GM12865 (cell line): ENCODE measurements at regions not wholly inside any gene's neighbourhood (a gene's known extent, or its start where the extent isn't known, plus 50 kb on each side); places are given as distances from the start of the nearest gene placed in this dataset.

ENCODE experiments used
- DNase-seq: peaks from one replicate; pipeline ENCODE4 v3.0.0; 2010; ENCODE audit warnings: low read depth
- H3K4me3 ChIP-seq: 2 replicates; pipeline ENCODE4 v1.5.1; 2011; ENCODE audit warnings: mild to moderate bottlenecking, low read depth, low read length, control low read depth
- CTCF ChIP-seq: IDR thresholded peaks from 2 replicates; pipeline ENCODE4 v1.5.1; 2011; ENCODE audit warnings: low read length, control low read depth, low read depth, inconsistent platforms; ENCODE audit not compliant: insufficient read depth; ENCODE audit errors: missing control alignments

DNA sequence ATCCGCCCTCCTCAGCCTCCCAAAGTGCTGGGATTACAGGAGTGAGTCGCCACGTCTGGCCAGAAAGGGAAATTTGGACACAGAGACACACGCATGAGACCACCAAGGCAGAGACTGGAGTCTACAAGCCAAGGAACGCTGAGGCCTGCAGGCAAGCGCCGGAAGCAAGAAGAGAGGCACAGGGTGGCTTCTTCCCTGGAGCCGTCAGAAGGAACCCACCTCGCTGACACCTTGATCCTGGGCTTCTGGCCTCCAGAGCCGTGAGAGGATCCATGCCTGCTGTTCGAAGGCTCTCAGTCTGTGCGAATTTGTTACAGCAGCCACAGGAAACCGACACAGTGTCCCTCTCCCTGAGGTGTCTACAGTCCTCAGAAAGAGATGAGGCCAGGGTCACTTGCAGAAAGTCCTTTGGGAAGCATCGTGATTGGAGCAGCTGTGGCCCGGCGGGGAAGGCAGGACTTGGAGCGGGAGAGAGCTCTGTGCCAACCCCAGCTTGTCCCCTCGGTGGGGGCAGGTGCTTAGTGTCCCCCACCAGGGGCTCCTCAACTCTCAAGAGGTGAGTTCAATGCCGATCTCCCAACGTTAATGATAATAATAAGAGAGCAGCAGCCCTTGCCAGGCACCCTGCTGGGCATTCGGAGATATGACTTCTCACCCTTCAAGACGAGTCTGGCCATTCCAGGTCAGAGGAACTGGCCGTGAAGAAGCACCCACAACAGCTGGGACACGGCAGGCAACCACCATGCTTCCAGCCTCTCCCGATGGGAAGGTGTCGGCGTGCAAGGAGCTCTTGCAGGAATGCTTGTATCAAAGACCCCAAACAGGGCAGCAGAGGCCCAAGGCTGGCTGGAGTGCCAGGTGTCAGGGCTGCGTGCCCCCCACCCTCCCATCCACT is 68.4 kb upstream of the TNRC6C start:
- TF ChIP-seq CTCF = no peak
- H3K4me3 ChIP-seq = no peak overlapping the region
- no peak for DNase-seq

DNA sequence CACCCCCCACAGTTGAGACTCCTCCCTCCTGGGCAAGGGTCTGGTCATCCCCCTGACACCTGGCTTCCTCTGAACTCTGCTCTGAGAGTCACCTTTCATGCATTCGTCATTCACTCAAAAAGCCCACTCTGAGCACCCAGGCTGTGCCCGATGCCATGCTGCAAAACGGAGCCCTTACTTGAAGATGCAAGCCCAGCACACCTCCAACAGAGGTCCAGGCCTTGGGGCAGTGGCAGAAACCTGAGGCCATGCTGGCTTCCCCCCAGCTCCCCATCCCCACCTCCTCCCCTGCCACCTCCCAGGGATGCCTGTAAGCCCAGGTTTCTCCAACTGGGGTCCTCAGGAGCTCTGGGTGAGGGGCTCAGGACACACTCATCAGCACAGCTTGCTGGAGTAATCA is 67.7 kb upstream of the TNRC6C start:
- H3K4me3 ChIP-seq = no peak overlapping the region
- DNase-seq = no peak
- no peak for TF ChIP-seq CTCF

GRCh38 chr17:77891602-77892001 is 66.9 kb upstream of the TNRC6C start:
- no peak for TF ChIP-seq CTCF
- no peak for DNase-seq
- H3K4me3 ChIP-seq = no peak overlapping the region

GRCh38 chr17:77892031-77892430 is 66.5 kb upstream of the TNRC6C start:
- no peak overlapping the region for H3K4me3 ChIP-seq
- no peak for DNase-seq
- TF ChIP-seq CTCF = no peak

DNA sequence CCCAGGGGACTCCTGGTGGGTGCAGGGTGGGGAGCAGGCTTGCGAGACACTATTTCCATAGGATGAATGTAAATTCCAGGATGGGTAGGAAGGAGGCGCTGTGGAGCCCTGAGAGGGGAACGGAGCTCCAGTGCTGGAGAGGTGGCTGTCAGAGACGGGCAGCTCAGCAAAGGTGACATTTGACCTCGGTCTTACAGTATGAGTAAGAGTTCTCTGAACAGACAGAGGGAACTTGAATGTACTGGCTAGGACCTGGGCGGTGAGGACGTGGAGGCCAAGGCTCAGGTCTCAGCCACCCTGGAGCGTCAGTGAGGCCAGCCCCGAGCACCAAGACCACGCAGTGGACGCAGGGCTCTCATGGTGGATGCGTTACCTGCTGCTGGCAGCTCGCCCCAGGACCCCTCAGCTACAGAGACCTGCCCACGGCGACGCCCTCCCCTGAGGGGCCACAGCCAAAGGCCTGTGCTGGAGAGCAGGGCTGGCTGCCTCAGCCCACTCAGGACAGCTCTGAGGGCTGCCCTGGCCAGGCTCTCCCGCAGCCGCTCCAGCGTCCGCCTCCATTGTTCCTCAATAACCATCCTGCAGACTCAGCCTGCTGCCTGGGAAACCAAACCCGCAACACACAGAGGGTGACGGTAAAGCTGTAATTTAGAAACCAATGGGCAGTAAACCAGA is 65.9 kb upstream of the TNRC6C start:
- peak; percentile 36 for TF ChIP-seq CTCF
- H3K4me3 ChIP-seq = no peak overlapping the region
- no peak for DNase-seq

DNA sequence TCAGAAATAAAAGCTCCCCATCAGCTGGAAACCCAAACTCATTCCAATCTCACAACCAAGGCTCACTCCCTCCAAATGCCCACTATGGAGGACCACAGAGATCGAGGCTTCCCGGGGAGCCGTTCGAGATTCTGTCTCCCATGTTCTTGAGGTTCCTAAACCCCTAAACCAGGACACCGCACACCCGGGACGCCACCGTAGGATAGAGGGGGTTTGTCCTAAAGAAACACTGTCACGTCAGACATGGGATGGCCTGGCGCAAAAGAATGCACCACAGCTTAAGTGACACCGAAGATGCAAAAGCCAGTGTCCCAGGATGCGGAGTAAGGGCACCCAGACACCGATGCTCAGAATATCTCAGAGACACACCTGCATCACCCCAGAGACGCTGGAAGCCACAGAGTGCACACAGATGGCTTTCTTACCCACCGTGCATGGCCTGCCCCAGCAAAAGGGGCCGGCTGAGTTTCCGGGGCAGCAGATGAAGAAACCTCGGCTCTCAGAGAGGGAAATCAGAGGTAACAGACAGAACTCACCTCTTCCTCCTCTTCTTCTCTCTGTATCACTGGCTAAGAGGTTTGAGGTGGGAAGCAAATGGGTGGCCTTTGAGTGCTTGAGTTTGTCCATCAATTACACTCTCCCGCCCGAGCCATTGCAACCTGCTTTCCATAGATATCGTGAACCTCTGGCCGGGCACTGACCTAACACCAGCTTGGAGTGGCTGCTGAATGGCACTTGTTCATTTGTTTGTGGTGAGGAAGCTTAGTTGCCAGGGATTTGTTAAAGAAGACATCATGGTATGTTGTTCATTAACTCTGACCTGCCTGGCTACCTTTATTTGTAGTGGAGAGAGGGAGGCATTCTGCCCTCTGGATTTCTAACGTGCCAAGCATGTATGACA is 65.1 kb upstream of the TNRC6C start:
- DNase-seq = no peak
- no peak for TF ChIP-seq CTCF
- no peak overlapping the region for H3K4me3 ChIP-seq
